DOHH2 (cell line): ENCODE measurements at regions not wholly inside any gene's neighbourhood (a gene's known extent, or its start where the extent isn't known, plus 50 kb on each side); places are given as distances from the start of the nearest gene placed in this dataset.

Experiments used
- CTCF ChIP-seq: fragments of 200-600 bp; sonication (generic); IDR thresholded peaks from one replicate; pipeline ENCODE4 v1.5.1; 2014; ENCODE audit warnings: antibody characterized with exemption, mild to moderate bottlenecking, low read depth, low read length; ENCODE audit not compliant: poor library complexity, severe bottlenecking
- EZH2phosphoT487 ChIP-seq: fragments of 200-600 bp; sonication (generic); IDR thresholded peaks from 2 replicates; pipeline ENCODE4 v1.6.1; 2017; ENCODE audit warnings: borderline replicate concordance, mild to moderate bottlenecking, antibody characterized with exemption, low read length, moderate library complexity, mixed read lengths

GRCh38 chr9:12054235-12054634, 639.0 kb upstream of the TYRP1 start:
- no peak for TF ChIP-seq EZH2phosphoT487
- no peak for TF ChIP-seq CTCF
